Osteocyte (in vitro differentiated cells): ENCODE measurements at regions not wholly inside any gene's neighbourhood (a gene's known extent, or its start where the extent isn't known, plus 50 kb on each side); places are given as distances from the start of the nearest gene placed in this dataset.

Source experiments
- DNase-seq: peaks from one replicate; pipeline ENCODE4 v3.0.0; 2021; ENCODE audit warnings: mixed read lengths; ENCODE audit not compliant: unreplicated experiment; ENCODE audit errors: extremely low spot score
- H3K27ac Mint-ChIP-seq: one replicate; pipeline ENCODE4 v1.8.0; 2021; ENCODE audit warnings: mild to moderate bottlenecking, mixed read lengths; ENCODE audit not compliant: unreplicated experiment
- H3K27me3 Mint-ChIP-seq: one replicate; pipeline ENCODE4 v1.8.0; 2021; ENCODE audit warnings: mixed read lengths; ENCODE audit not compliant: unreplicated experiment
- H3K36me3 Mint-ChIP-seq: one replicate; pipeline ENCODE4 v1.8.0; 2021; ENCODE audit warnings: mixed read lengths; ENCODE audit not compliant: unreplicated experiment
- H3K4me1 Mint-ChIP-seq: one replicate; pipeline ENCODE4 v1.8.0; 2021; ENCODE audit warnings: mixed read lengths; ENCODE audit not compliant: unreplicated experiment
- H3K4me3 Mint-ChIP-seq: one replicate; pipeline ENCODE4 v1.8.0; 2021; ENCODE audit warnings: mild to moderate bottlenecking, moderate library complexity, mixed read lengths; ENCODE audit not compliant: unreplicated experiment
- H3K9me3 Mint-ChIP-seq: one replicate; pipeline ENCODE4 v1.8.0; 2021; ENCODE audit warnings: mixed read lengths; ENCODE audit not compliant: unreplicated experiment
- TF ChIP-seq, protein P1 (sequence below): fragments of 200-600 bp; sonication (generic); IDR thresholded peaks from 2 replicates; pipeline ENCODE4 v1.5.0; 2021; ENCODE audit warnings: antibody characterized with exemption, mild to moderate bottlenecking, moderate library complexity

DNA sequence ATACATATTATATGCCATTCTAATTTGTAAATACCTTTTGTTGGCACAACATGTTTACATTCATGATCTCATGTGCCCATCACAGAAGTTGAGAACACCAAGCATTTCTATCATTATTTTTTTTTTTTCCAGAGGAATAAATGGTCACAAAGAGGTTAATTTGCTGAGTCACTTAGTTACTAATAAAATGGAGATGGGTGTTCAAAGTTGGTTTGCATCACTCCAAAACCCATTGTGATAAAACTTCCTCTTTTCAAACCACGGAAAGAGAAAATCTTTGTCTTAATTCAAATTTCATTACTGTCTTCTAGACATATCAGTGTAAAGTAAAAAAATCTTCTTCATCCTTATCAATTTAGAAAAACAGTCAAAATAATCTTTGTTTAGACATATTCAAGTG lies 636.8 kb upstream of the CCDC179 start:
- H3K4me3 Mint-ChIP-seq: no peak overlapping the region
- no peaks in the 10 kb centered on the region for H3K9me3 Mint-ChIP-seq
- DNase-seq: no peak
- H3K36me3 Mint-ChIP-seq: no peaks in the 10 kb centered on the region
- no peak overlapping the region for H3K27ac Mint-ChIP-seq
- peaks cover 7% of the 10 kb centered on the region for H3K27me3 Mint-ChIP-seq
- TF ChIP-seq, protein P1, sequence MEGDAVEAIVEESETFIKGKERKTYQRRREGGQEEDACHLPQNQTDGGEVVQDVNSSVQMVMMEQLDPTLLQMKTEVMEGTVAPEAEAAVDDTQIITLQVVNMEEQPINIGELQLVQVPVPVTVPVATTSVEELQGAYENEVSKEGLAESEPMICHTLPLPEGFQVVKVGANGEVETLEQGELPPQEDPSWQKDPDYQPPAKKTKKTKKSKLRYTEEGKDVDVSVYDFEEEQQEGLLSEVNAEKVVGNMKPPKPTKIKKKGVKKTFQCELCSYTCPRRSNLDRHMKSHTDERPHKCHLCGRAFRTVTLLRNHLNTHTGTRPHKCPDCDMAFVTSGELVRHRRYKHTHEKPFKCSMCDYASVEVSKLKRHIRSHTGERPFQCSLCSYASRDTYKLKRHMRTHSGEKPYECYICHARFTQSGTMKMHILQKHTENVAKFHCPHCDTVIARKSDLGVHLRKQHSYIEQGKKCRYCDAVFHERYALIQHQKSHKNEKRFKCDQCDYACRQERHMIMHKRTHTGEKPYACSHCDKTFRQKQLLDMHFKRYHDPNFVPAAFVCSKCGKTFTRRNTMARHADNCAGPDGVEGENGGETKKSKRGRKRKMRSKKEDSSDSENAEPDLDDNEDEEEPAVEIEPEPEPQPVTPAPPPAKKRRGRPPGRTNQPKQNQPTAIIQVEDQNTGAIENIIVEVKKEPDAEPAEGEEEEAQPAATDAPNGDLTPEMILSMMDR: no peak
- no peaks in the 10 kb centered on the region for H3K4me1 Mint-ChIP-seq

DNA sequence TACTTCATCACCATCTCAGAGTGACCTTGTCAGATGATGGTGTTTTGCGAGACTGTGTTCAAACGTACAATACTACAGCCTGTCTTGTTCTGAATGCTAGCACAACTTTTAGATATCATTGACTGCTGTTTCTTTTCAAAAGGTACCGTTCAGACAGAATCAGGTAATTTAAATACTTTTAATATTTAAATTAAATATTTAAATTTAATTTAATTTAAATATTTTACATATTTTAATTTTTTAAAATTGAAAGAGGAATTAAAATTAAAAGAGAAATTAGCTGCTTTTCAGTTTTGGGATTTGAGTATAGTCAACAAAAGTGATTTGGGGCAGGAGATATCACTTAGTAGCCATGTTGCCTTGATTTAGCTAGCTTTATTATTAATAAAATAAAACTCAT lies 642.1 kb upstream of the CCDC179 start:
- DNase-seq: no peak
- Mint-ChIP-seq H3K9me3 (no peaks in the 10 kb centered on the region), H3K27me3 (no peaks in the 10 kb centered on the region), H3K4me3 (no peak overlapping the region), H3K36me3 (no peaks in the 10 kb centered on the region), H3K4me1 (no peaks in the 10 kb centered on the region), H3K27ac (no peak overlapping the region)
- TF ChIP-seq, protein P1: no peak

DNA sequence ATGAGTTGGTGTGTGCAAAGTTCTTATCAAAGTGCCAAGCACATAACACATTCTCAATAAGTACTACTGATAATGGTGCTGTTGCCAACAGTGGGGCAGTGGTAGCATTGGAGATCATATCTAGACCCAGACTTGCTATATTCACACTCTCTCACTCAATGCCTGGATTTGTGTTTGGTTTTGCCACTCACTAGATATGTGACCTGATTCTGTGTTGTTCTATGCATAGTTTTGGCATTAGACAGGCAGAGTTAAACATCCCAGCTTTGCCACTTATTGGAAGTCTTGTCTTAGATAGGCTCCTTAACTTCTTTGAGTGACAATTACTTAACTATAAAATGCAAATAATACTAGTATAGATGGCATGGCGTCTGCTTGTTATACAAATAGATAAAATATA lies 642.6 kb upstream of the CCDC179 start:
- H3K4me3 Mint-ChIP-seq: no peak overlapping the region
- DNase-seq: no peak
- no peaks in the 10 kb centered on the region for H3K36me3 Mint-ChIP-seq
- H3K9me3 Mint-ChIP-seq: no peaks in the 10 kb centered on the region
- TF ChIP-seq, protein P1: no peak
- H3K4me1 Mint-ChIP-seq: no peaks in the 10 kb centered on the region
- H3K27ac Mint-ChIP-seq: no peak overlapping the region
- H3K27me3 Mint-ChIP-seq: no peaks in the 10 kb centered on the region

DNA sequence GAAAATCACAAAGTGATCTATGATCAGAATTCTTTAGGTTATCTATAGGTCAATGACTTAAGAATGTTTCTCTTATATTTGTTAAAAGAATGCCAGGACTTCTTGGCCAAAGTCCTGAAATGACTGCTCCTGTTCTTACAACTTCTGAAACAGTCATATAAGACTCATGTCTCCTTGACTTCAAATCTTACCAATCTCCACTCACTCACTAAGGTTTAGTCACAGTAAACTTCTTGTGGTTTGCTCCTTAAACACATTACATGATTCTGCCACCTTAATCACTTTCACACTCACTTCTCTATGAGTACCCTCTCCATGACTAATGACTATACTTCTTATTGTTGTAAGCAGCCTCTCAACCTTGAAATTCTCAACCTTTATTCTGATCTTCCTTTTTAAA lies 648.7 kb upstream of the CCDC179 start:
- Mint-ChIP-seq H3K4me1 (no peaks in the 10 kb centered on the region), H3K36me3 (no peaks in the 10 kb centered on the region), H3K27me3 (peaks cover 2% of the 10 kb centered on the region), H3K27ac (no peak overlapping the region), H3K4me3 (no peak overlapping the region), H3K9me3 (no peaks in the 10 kb centered on the region)
- DNase-seq: no peak
- TF ChIP-seq, protein P1: no peak

DNA sequence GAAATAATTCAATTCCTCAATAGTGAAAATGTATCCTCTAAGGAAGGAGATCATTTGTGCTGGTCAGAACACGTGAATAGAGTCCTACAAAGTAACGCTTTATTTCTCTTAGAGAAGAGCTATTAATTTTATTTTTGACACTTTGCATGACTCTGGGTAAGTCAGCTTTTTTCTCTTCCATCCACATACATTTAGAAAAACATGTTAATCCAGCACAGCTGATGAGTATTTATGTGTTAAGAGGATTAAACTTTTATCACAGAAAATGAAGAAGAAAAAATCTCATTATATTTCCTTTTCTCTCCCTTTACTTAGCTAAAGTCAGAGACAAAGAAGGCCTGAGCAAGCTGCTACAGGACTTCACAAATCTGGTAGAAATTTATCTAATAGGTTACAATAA lies 649.5 kb upstream of the CCDC179 start:
- TF ChIP-seq, protein P1: no peak
- Mint-ChIP-seq H3K9me3 (no peaks in the 10 kb centered on the region), H3K27me3 (peaks cover 2% of the 10 kb centered on the region), H3K4me1 (no peaks in the 10 kb centered on the region), H3K27ac (no peak overlapping the region), H3K36me3 (no peaks in the 10 kb centered on the region), H3K4me3 (no peak overlapping the region)
- DNase-seq: no peak
